ENCODE measurements at regions not wholly inside any gene's neighbourhood (a gene's known extent, or its start where the extent isn't known, plus 50 kb on each side); places are given as distances from the start of the nearest gene placed in this dataset.

- no peak for TF ChIP-seq CTCF (IDR thresholded peaks at IDR 0.05)
- no peak for TF ChIP-seq EP300 (IDR thresholded peaks at IDR 0.05)
Observed at GRCh38 chr4:82145850-82146249, 227.9 kb downstream of the HNRNPD start.
